ENCODE measurements at regions not wholly inside any gene's neighbourhood (a gene's known extent, or its start where the extent isn't known, plus 50 kb on each side); places are given as distances from the start of the nearest gene placed in this dataset.
"Not testable (repeated sequence)": the region's sequence is repeated elsewhere in the genome, so short reads cannot be mapped to it uniquely, and the experiment has no call there.

DNA sequence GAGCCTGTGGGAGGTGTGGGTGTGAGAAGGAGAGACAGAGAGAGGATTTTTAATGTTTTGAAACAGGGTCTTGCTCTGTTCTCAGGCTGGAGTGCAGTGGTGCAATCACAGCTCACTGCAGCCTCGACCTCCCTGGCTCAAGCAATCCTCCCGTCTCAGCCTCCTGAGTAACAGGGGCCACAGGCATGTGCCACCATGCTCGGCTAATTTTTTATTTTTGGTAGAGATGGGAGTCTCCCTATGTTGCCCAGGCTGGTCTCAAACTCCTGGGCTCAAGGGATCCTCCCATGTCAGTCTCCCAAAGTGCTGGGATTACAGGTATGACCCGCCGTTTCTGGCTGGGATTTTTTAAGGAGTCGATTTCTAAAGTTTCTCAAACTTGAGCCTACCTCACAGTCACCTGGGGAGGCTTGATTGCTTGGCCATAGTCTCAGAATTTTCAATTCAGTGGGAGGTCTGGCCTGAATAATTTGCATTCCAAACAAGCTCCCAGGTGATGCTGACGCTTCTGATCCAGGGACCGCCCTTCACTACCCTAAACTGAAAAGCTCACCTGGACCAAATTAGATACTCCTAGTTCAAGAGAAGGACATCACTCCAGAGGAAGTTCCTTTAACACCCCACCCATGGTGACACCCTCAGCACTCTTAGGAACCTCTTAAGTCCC, 70.8 kb upstream of the SLC1A4 start:
- no peak for DNase-seq (ENCODE audit: low read depth in 2 of 2)

DNA sequence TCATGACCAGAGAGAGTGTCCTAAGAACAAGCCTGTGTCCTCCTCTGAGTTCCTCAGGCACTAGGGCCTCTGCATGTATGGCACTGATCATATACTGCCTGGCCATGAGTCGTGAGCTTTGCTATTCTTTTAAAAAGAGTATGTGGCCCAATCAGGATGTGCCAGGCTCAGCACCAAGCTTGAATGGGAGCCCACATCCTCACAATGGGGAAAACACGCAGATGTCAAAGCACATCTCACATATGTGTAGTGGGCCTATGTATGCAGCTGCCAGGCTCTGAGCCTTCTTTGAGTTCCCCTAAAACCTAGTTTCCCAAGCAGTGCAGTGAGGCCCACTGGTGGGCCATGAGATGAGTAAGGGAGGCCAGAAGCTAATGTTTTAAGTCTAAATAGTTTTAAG, 69.9 kb upstream of the SLC1A4 start:
- DNase-seq (ENCODE audit: low read depth in 2 of 2), result no peak

DNA sequence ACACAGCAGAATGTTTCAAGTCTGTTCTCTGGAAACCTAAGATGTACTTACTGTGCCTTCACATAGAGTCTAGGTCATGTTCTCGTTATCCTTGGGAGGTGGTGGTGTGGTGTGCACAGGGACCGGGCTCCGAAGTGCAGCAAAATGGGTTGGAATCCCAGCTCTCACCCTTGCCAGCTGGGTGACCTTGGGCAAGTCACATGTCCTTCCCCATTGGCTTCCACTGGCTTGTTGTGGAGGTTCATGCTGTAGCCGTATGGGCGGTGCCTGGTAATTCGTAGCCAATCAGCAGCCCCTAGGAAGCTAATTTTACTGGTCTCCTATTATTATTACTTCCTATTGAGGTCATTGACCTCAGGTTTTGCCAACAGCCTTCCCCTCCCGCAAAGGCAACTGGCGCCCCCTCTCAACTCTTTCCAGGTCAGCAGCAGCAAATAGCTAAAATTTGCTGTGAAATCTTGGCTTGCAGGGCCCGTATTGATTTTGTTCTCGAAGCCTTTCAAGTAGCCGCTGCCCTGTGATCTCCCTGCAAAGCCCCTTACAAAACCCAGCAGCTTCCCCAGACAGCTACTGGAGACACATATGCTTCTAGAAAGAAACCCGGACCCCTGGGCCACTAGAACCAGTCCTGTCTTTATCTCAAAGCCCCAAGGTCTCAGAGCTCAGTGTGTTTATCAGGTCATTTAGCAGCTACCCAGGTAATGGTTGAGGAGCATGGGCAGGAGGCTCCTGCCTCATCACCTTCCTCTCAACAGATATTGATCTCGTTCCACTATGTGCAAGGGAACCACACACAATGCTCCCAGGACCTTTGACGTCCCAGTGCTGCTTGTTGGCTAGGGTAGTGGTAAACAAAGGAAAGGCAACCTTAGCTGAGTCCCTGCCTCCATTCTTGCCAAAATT, 66.5 kb upstream of the SLC1A4 start:
- no peak for DNase-seq (ENCODE audit: low read depth in 2 of 2)

GRCh38 chr2:64923385-64923710, 65.9 kb upstream of the SLC1A4 start:
- DNase-seq (ENCODE audit: low read depth in 2 of 2), result no peak

DNA sequence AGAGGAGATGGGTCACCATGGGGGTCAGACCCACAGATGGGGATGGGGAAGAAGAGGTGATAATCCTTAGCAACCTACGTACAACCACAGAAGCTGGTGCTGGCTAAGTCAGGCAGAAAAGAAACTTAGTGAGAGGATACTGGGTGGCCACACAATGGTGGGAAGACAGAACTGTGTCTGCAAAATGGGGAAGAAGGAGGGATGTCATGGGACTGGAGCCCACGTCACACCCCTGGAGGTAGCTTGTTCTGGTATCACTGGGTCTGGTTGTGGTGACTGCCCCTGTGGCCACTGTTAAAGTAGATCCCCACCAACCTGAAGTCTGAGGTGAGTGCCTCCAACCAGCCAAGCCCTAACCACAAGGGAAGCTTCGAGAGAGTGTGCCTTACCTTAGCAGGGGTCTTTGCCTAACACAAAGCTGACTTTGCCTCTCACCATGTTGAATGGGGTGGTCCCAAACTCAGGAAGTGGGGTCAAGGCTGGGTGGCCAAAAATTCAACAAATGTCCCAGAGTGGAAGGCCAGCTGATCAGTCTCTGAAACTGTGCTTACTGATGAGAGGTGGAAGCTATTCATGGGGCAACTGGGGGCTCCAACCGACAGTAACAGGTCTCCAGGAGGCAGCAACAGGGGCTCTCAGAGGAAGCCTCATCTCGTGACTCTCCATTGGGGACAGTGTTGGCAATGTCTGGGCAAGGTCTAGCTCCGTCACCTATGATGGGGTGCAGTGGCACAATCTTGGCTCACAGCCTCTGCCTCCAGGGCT, 64.8 kb upstream of the SLC1A4 start:
- DNase-seq (ENCODE audit: low read depth in 2 of 2), result no peak

DNA sequence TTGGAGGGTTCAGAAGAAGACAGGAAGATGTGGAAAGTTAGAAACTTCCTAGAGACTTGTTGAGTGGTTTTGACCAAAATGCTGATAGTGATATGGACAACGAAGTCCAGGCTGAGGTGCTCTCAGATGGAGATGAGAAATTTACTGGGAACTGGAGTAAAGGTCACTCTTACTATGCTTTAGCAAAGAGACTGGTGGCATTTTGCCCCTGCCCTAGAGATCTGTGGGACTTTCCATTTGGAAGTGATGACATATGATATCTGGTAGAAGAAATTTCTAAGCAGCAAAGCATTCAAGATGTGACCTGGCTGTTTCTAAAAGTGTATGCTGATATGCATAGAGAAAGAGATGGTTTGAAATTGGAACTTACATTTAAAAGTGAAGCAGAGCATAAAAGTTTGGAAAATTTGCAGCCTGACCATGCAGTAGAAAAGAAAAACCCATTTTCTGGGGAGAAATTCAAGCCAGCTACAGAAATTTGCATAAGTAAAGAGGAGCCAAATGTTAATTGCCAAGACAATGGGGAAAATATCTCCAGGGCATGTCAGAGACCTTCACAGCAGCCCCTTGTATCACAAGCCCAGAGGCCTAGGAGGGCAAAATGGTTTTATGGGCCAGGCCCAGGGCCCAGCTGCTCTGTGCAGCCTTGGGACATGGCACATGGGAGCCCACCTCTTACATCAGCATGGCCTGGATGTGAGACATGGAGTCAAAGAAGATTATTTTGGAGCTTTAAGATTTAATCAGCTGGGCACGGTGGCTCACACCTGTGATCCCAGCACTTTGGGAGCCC, 63.1 kb upstream of the SLC1A4 start:
- DNase-seq (ENCODE audit: low read depth in 2 of 2), result not testable (repeated sequence)

- DNase-seq (ENCODE audit: low read depth in 2 of 2), result no peak
Measured at GRCh38 chr2:64928813-64929212, 60.4 kb upstream of the SLC1A4 start.

- no peak for DNase-seq (ENCODE audit: low read depth in 2 of 2)
Measured at GRCh38 chr2:64929333-64929732, 59.9 kb upstream of the SLC1A4 start.

DNA sequence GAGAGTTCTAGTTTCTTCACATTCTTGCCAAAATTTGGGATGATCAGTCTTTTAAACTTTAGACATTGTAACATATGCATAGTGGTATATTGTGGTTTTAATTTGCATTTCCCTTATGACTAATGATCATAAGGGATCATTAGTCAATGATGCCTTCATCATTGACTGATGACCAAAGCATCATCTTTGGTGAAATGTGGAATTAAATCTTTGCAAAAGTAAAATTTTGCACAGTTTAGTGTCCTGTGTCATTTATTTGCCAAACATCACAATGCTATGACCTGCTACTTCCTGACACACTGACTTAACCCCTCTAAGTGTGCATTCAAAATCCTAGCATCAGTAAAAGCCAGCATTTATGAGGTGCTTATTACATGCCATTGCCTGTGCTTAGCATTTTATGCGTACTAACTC, 58.9 kb upstream of the SLC1A4 start:
- DNase-seq (ENCODE audit: low read depth in 2 of 2), result no peak

DNA sequence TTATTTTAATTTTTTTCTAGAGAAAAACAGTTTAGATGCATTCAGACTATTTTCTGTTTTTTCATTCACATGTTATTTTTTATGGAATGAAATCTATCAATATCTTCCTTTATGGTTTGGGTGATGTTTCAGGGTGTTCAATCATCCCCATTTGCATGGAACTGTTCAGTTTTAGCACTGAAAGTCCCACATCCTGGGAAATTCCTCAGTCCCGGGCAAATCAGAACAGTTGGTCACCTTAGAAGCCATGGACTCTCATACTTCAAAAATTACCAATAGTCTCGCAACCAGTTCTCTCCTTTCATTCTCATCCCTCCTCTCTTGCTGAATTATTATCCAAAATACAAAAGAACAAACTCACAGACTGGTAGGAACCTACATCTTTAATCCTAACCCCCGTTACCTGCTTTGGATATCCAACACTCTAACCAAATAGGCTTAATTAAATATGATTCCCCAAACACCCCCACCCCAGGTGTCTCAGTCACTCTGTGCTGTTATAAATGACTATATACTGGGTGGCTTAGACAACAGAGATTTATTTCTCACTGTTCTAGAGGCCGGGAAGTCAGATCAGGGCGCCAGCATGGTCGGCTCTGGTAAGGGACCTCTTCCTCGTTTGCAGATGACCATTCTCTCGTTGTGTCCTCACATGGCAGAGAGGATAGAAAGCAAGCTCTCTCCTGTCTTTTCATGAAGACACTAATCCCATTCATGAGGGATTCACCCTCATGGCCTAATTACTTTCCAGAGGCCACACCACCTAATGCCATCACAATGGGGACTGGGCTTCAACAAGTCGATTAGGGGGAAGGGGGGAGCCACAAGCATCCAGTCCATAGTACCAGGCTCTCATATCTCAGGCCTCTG, 57.7 kb upstream of the SLC1A4 start:
- no peak for DNase-seq (ENCODE audit: low read depth in 2 of 2)

- DNase-seq (ENCODE audit: low read depth in 2 of 2), result no peak
Measured at GRCh38 chr2:64932116-64932370, 57.2 kb upstream of the SLC1A4 start.

DNA sequence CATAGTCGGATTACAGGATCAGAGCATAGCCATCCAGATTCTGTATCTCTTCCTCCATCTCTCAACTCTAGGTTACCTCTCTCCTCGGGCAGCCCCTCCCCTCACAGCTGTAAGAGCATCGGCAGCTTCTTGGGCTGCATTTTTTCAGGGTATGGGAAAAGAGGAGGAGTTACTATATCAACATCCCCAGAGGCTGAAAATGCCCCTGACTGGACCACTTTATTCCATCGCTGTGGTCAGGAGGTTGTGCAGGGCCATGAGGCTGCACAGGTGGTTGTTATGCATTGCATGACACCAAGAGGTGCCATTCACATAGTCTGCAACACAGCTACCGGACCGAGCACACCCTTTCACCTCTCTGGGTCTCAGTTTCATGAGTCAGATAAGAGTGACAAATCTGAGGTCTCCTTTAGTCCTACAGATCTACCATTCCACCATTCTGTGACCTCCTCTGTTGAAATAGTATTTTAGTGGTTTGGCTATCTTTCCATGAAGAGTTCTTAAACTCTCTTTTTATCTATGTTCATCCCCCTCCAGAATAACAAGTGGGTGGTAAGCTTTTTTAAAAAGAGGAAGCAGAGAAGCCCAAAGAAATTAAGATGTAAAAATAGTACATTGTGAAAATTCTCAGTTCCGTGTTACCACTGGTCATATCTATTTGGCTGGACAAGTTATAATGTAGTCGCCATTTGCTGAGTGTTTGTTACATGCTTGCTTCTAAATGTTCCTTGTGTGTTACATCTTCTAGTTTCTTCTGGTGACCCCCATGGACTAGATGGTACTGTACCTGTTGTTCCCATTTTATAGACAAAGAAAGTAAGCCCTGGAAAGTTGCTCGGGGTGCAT, 56.6 kb upstream of the SLC1A4 start:
- no peak for DNase-seq (ENCODE audit: low read depth in 2 of 2)

DNA sequence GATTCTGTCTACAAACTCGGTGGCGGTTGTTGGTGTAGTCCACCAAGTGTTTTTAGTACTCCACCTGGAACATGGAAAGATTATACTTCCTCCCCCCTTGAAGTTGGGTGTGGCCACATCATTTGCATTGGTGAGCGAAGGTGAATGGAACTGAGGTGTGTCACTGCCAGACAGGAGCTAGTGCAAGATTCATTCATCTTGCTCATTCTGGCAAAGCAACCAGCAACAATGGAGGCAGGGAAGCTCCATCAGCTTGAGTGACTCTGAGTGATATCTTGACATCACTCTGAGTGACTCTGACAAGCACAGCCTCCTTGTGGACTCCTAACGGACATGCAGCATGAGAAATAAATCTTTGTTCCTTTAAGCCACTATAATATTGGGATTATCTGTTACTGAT, 54.7 kb upstream of the SLC1A4 start:
- no peak for DNase-seq (ENCODE audit: low read depth in 2 of 2)

- DNase-seq (ENCODE audit: low read depth in 2 of 2), result no peak
Measured at GRCh38 chr2:64936809-64937208, 52.4 kb upstream of the SLC1A4 start.

DNA sequence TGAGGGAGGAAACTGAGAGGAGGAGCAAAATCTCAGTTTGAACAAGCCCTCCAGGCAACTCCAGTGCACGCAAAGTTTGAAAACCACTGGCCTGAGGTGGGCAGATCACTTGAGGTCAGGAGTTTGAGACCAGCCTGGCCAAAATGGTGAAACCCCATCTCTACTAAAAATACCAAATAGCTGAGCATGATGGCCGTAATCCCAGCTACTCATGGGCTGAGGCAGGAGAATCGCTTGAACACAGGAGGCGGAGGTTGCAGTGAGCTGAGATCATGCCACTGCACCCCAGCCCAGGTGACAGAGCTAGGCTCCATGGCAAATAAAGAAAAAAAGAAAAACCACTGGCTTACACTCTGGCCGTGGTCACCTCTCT, 51.9 kb upstream of the SLC1A4 start:
- not testable (repeated sequence) for DNase-seq (ENCODE audit: low read depth in 2 of 2)

- no peak for DNase-seq (ENCODE audit: low read depth in 2 of 2)
Measured at GRCh38 chr2:64937687-64938491, 51.3 kb upstream of the SLC1A4 start.

- DNase-seq (ENCODE audit: low read depth in 2 of 2), result no peak
Measured at GRCh38 chr2:64938607-64939285, 50.5 kb upstream of the SLC1A4 start.

DNA sequence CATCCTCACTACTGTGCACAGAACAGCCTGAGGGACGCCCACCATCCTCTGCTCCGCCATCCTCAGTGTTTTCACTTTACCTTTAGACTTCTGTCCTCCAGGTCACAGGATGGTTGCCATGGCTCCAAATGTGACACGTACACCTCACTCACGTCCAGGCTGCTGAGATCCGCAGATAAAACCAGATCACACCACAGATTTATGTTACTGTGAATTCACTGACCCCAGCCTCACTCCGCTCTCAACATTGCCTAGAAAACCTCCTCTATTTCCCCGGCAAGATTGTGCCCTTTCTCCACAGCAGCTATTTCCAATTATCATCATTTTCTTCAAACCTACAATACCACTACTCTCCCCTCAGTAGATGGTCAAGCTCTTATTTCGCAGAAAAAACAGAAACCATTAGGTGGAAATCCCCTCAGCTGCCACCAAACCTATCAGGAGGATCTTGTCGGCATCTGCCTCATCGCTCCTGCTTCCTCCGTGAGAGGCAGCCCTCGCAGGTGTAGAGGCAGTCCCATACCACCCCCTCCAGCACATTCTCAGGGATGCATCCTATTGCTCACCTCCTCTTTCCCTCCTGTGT, 49.8 kb upstream of the SLC1A4 start:
- DNase-seq (ENCODE audit: low read depth in 2 of 2), result no peak

Data from stimulated activated CD4-positive, alpha-beta T cell treated with anti-CD3 and anti-CD28 coated beads, Interleukin-1b, Interleukin-23, amount 100 ng/mL, for 1 hour (primary cell).